Lung (tissue), 11 donors: ENCODE measurements at regions not wholly inside any gene's neighbourhood (a gene's known extent, or its start where the extent isn't known, plus 50 kb on each side); places are given as distances from the start of the nearest gene placed in this dataset.

Experiments used
- ATAC-seq: fragments of 200-7000 bp; cut with Tn5 transposase; one replicate; pipeline ENCODE4 v1.9.1; 2020; ENCODE audit warnings: moderate number of reproducible peaks; ENCODE audit not compliant: insufficient read depth, low FRiP score
- DNase-seq, 3 donors: peaks; one replicate each; pipeline ENCODE4 v3.0.0-alpha.2; 2013 to 2017
- H3K27ac ChIP-seq, 2 donors: one replicate each; pipeline ENCODE4 v1.5.1; 2013; ENCODE audit warnings: mild to moderate bottlenecking in 2 of 2, moderate library complexity in 2 of 2, control low read depth in 1 of 2, inconsistent platforms in 1 of 2, low read depth in 1 of 2, low read length in 1 of 2
- H3K27me3 ChIP-seq, 3 donors: one replicate each; pipeline ENCODE4 v1.5.1; 2013; ENCODE audit warnings: low read length in 2 of 3; ENCODE audit not compliant: control insufficient read depth in 3 of 3, insufficient read depth in 3 of 3
- H3K36me3 ChIP-seq, 4 donors: one replicate each; pipeline ENCODE4 v1.5.1; 2013; ENCODE audit warnings: low read length in 4 of 4, mild to moderate bottlenecking in 1 of 4, moderate library complexity in 1 of 4; ENCODE audit not compliant: control insufficient read depth in 4 of 4, insufficient read depth in 4 of 4
- H3K4me1 ChIP-seq, 5 donors: one replicate each; pipeline ENCODE4 v1.5.1; 2013; ENCODE audit warnings: low read length in 5 of 5, mild to moderate bottlenecking in 2 of 5, moderate library complexity in 1 of 5; ENCODE audit not compliant: control insufficient read depth in 5 of 5, insufficient read depth in 5 of 5
- H3K4me3 ChIP-seq: one replicate; pipeline ENCODE4 v1.5.1; 2013; ENCODE audit warnings: mild to moderate bottlenecking, control low read depth, moderate library complexity
- H3K9ac ChIP-seq, 2 donors: one replicate each; pipeline ENCODE4 v1.5.1; 2013; ENCODE audit warnings: low read length in 2 of 2, control low read depth in 1 of 2; ENCODE audit not compliant: insufficient read depth in 1 of 2
- H3K9me3 ChIP-seq, 4 donors: one replicate each; pipeline ENCODE4 v1.5.1; 2013; ENCODE audit warnings: low read length in 3 of 4, mild to moderate bottlenecking in 1 of 4, moderate library complexity in 1 of 4; ENCODE audit not compliant: control insufficient read depth in 4 of 4, insufficient read depth in 3 of 4
- WGBS, 2 donors: extraction: QIAGEN DNeasy Blood & Tissue Kit; methylation state at CpG; one replicate each; pipeline ENCODE4 v1.1.7; 2013; 5-methylcytosine and 5-hydroxymethylcytosine counted together
- TF ChIP-seq, protein P1 (sequence below): IDR thresholded peaks from 2 replicates; pipeline ENCODE4 v1.5.1; 2012; ENCODE audit warnings: mild to moderate bottlenecking; ENCODE audit errors: control extremely low read depth, extremely low read depth
- donor health status: control.
- donor health status: control.
- donor health status: Bipolar disorder and iron deficiency.
- donor health status: healthy.
- donor health status: DM: yes; HTN: yes; CAD: no.

DNA sequence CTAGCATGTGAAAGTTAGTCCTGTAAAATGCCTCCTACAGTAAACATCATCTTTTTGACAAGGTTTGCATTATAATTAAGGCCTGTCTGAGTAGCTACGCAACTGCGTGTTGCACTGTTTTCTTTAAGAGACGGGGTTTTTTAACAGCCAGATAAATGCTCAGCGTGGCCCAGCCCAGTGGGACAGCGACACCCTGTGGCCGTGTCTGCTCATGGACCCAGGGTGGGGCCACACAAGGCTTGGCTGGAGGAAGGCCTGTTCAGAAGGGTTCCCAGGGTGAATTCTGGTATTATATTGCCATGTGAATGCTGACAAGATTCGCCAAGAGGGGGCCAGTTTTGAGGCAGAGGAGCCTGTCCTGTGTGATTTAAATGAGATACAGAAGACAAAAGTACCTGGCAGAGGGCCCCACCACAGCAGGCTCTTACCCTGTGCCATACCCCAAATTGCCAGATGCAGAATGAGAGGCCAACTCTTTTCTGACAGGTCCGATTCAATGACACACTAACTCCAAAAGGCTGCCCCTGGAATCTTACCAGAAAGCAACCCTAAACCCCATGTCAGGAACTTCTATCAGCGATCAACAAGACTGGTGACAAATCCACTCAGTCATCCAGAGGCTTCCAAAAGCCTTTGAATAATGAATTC, 65.9 kb upstream of the IRX6 start:
- Histone ChIP-seq H3K27ac (no peak overlapping the region), H3K27me3 (peaks cover 0 to 2% (median 0%) of the 10 kb centered on the region in 3 donors), H3K9me3 (no peaks in the 10 kb centered on the region), H3K36me3 (no peaks in the 10 kb centered on the region), H3K4me1 (no peaks in the 10 kb centered on the region), H3K4me3 (no peak overlapping the region), H3K9ac (no peak overlapping the region)
- TF ChIP-seq, protein P1, sequence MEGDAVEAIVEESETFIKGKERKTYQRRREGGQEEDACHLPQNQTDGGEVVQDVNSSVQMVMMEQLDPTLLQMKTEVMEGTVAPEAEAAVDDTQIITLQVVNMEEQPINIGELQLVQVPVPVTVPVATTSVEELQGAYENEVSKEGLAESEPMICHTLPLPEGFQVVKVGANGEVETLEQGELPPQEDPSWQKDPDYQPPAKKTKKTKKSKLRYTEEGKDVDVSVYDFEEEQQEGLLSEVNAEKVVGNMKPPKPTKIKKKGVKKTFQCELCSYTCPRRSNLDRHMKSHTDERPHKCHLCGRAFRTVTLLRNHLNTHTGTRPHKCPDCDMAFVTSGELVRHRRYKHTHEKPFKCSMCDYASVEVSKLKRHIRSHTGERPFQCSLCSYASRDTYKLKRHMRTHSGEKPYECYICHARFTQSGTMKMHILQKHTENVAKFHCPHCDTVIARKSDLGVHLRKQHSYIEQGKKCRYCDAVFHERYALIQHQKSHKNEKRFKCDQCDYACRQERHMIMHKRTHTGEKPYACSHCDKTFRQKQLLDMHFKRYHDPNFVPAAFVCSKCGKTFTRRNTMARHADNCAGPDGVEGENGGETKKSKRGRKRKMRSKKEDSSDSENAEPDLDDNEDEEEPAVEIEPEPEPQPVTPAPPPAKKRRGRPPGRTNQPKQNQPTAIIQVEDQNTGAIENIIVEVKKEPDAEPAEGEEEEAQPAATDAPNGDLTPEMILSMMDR = peak; percentile 38
- DNase-seq (peak; percentile 58 to 70 (median 67)), ATAC-seq (peak; percentile 74)
- WGBS, 2 donors = 34 to 37% methylated on average over 9 of the region's 9 CpGs

DNA sequence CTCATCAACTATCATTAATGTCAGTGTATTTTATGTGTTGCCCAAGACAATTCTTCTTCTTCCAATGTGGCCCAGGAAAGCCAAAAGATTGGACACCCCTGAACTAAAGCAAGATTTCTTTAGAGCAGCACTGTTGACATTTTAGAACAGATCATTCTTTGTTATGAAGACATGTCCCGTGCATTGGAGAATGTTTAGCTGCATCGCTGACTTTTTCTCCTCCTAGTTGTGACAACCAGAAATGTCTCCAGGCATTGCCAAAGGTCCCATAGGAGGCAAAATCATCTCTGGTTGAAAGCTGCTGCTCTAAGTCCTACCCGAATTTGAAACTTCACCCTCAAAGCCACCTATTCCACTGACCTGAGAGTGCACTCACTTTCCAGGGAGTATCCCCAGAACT, 62.7 kb upstream of the IRX6 start:
- TF ChIP-seq, protein P1 = no peak
- 81 to 87% methylated on average over 3 of the region's 3 CpGs for WGBS, 2 donors
- no peak overlapping the region for H3K9ac ChIP-seq
- peaks cover 0 to 3% (median under 1%) of the 10 kb centered on the region in 4 donors for H3K9me3 ChIP-seq
- H3K36me3 ChIP-seq = no peaks in the 10 kb centered on the region
- H3K4me1 ChIP-seq = no peaks in the 10 kb centered on the region
- H3K4me3 ChIP-seq = no peak overlapping the region
- H3K27ac ChIP-seq = no peak overlapping the region
- no peak for ATAC-seq
- peaks cover 0 to 2% (median 0%) of the 10 kb centered on the region in 3 donors for H3K27me3 ChIP-seq
- DNase-seq = no peak

- 76 to 79% methylated on average over 10 of the region's 10 CpGs for WGBS, 2 donors
- peaks cover 0 to 2% (median 0%) of the 10 kb centered on the region in 3 donors for H3K27me3 ChIP-seq
- ATAC-seq (no peak), DNase-seq (no peak)
- H3K9ac ChIP-seq = no peak overlapping the region
- H3K36me3 ChIP-seq = no peaks in the 10 kb centered on the region
- no peak overlapping the region for H3K27ac ChIP-seq
- no peaks in the 10 kb centered on the region for H3K4me1 ChIP-seq
- no peak overlapping the region for H3K4me3 ChIP-seq
- TF ChIP-seq, protein P1 = no peak
- peaks cover 0 to 3% (median 1%) of the 10 kb centered on the region in 4 donors for H3K9me3 ChIP-seq
Observed at GRCh38 chr16:55263271-55264250, 60.4 kb upstream of the IRX6 start.
